NOMO-1 treated with DMSO at 0.1 percent for 48 hours (cell line): ENCODE measurements at regions not wholly inside any gene's neighbourhood (a gene's known extent, or its start where the extent isn't known, plus 50 kb on each side); places are given as distances from the start of the nearest gene placed in this dataset.

Experiments
- DNase-seq: peaks from one replicate; lab custom pipeline; 2025; ENCODE audit not compliant: unreplicated experiment; lab: John Stamatoyannopoulos, UW

GRCh38 chrX:20884565-20884964 lies 489.7 kb upstream of the CNKSR2 start:
- no peak for DNase-seq

- no peak for DNase-seq
Measured at GRCh38 chrX:20863649-20864048, 510.6 kb upstream of the CNKSR2 start.

- DNase-seq: no peak
Measured at GRCh38 chrX:20861113-20861512, 513.1 kb upstream of the CNKSR2 start.

- no peak for DNase-seq
Measured at GRCh38 chrX:20857746-20858145, 516.5 kb upstream of the CNKSR2 start.

- DNase-seq: no peak
Measured at GRCh38 chrX:20838477-20838876, 535.7 kb upstream of the CNKSR2 start.

GRCh38 chrX:20829665-20830491 lies 544.3 kb upstream of the CNKSR2 start:
- DNase-seq: peak; percentile 61

GRCh38 chrX:20825984-20826383 lies 548.2 kb upstream of the CNKSR2 start:
- DNase-seq: no peak

- no peak for DNase-seq
Measured at GRCh38 chrX:20803971-20804370, 537.3 kb upstream of the RPS6KA3 start.

GRCh38 chrX:20802036-20802435 lies 535.3 kb upstream of the RPS6KA3 start:
- no peak for DNase-seq

GRCh38 chrX:20796450-20796849 lies 529.7 kb upstream of the RPS6KA3 start:
- peak; percentile 16 for DNase-seq

GRCh38 chrX:20789103-20789502 lies 522.4 kb upstream of the RPS6KA3 start:
- DNase-seq: no peak

GRCh38 chrX:20767346-20767745 lies 500.6 kb upstream of the RPS6KA3 start:
- no peak for DNase-seq

GRCh38 chrX:20756585-20756984 lies 489.9 kb upstream of the RPS6KA3 start:
- no peak for DNase-seq

GRCh38 chrX:20753076-20753475 lies 486.4 kb upstream of the RPS6KA3 start:
- DNase-seq: no peak

GRCh38 chrX:20746690-20747089 lies 480.0 kb upstream of the RPS6KA3 start:
- no peak for DNase-seq

- DNase-seq: no peak
Measured at GRCh38 chrX:20743046-20743445, 476.3 kb upstream of the RPS6KA3 start.

GRCh38 chrX:20742106-20742505 lies 475.4 kb upstream of the RPS6KA3 start:
- DNase-seq: no peak

GRCh38 chrX:20740443-20740842 lies 473.7 kb upstream of the RPS6KA3 start:
- no peak for DNase-seq

GRCh38 chrX:20739038-20739745 lies 472.5 kb upstream of the RPS6KA3 start:
- no peak for DNase-seq

- no peak for DNase-seq
Measured at GRCh38 chrX:20729416-20729815, 462.7 kb upstream of the RPS6KA3 start.

GRCh38 chrX:20727447-20727846 lies 460.7 kb upstream of the RPS6KA3 start:
- DNase-seq: no peak

- no peak for DNase-seq
Measured at GRCh38 chrX:20720954-20721626, 454.4 kb upstream of the RPS6KA3 start.
